RWPE1 (cell line): ENCODE measurements at regions not wholly inside any gene's neighbourhood (a gene's known extent, or its start where the extent isn't known, plus 50 kb on each side); places are given as distances from the start of the nearest gene placed in this dataset.

Experiments used
- CTCF ChIA-PET: fragments of 350-600 bp; sonication (Branson Sonifier 250); formaldehyde crosslinking; extraction: SDS; loops from one replicate; lab custom pipeline; 2021; lab: Yijun Ruan, JAX
- POLR2A ChIA-PET: fragments of 400-600 bp; formaldehyde crosslinking; extraction: SDS; loops from one replicate; lab custom pipeline; 2020; ENCODE audit warnings: antibody characterized with exemption; ENCODE audit not compliant: low non-redundant PET; lab: Yijun Ruan, JAX
- DNase-seq: peaks from one replicate; pipeline ENCODE4 v3.0.0; 2012; ENCODE audit warnings: low spot score
- H3K27ac ChIP-seq: fragments of 450-650 bp; 2 replicates; pipeline ENCODE4 v1.5.1; 2017
- CTCF ChIP-seq: fragments of 450-650 bp; conservative IDR thresholded peaks from 2 replicates; pipeline ENCODE4 v1.5.1; 2017; ENCODE audit warnings: low read depth, mild to moderate bottlenecking

GRCh38 chr1:95809391-95809790, 575.4 kb downstream of the RWDD3 start:
- ChIA-PET CTCF (no interaction called here), POLR2A (no interaction called here)
- no peak for TF ChIP-seq CTCF
- H3K27ac ChIP-seq, result no peak overlapping the region
- no peak for DNase-seq

GRCh38 chr1:95815511-95815910, 581.5 kb downstream of the RWDD3 start:
- H3K27ac ChIP-seq, result no peak overlapping the region
- POLR2A ChIA-PET, result no interaction called here
- DNase-seq, result no peak
- no peak for TF ChIP-seq CTCF
- CTCF ChIA-PET, result interaction anchor here (1.0 kb wide), 1 partner anchor 12 kb away, joined by 3 read pairs; no protein-coding TSS in a partner anchor

GRCh38 chr1:95829556-95829955, 595.5 kb downstream of the RWDD3 start:
- ChIA-PET POLR2A (no interaction called here), CTCF (no interaction called here)
- DNase-seq, result no peak
- TF ChIP-seq CTCF, result no peak
- no peak overlapping the region for H3K27ac ChIP-seq

- TF ChIP-seq CTCF, result no peak
- no peak for DNase-seq
- no peak overlapping the region for H3K27ac ChIP-seq
- POLR2A ChIA-PET, result no interaction called here
- CTCF ChIA-PET, result no interaction called here
These were observed 598.4 kb downstream of the RWDD3 start for GRCh38 chr1:95832370-95832769.

- CTCF ChIA-PET, result interaction anchor here (0.7 kb wide), 2 partner anchors 133 to 839 kb away, joined by 3 read pairs; no protein-coding TSS in a partner anchor
- H3K27ac ChIP-seq, result no peak overlapping the region
These were observed 615.4 kb downstream of the RWDD3 start for GRCh38 chr1:95849439-95849838.

GRCh38 chr1:95850165-95850649, 616.2 kb downstream of the RWDD3 start:
- CTCF ChIA-PET, result interaction anchor here (0.5 to 0.6 kb wide), 2 partner anchors 80 to 501 kb away, joined by 3 read pairs; no protein-coding TSS in a partner anchor
- POLR2A ChIA-PET, result no interaction called here
- TF ChIP-seq CTCF, result no peak
- H3K27ac ChIP-seq, result no peak overlapping the region
- DNase-seq, result no peak

More at GRCh38 chr1:95849439-95849838, 615.4 kb downstream of the RWDD3 start:
- DNase-seq, result no peak
- POLR2A ChIA-PET, result no interaction called here
- TF ChIP-seq CTCF, result no peak
